H1 (cell line): ENCODE measurements at regions not wholly inside any gene's neighbourhood (a gene's known extent, or its start where the extent isn't known, plus 50 kb on each side); places are given as distances from the start of the nearest gene placed in this dataset.

Experiments used
- CTCF ChIA-PET: fragments of 300-600 bp; sonication (Branson Sonifier 250); formaldehyde crosslinking; loops from one replicate; lab custom pipeline; 2021; ENCODE audit not compliant: partially characterized antibody; lab: Charles Lee
- POLR2A ChIA-PET: fragments of 300-600 bp; sonication (Branson Sonifier 250); formaldehyde crosslinking; loops from one replicate; lab custom pipeline; 2021; ENCODE audit warnings: inconsistent platforms; ENCODE audit not compliant: partially characterized antibody; lab: Charles Lee
- DNase-seq, 2 experiments: peaks; one replicate each; pipeline versions ENCODE4 v3.0.0 to v3.0.0-alpha.2; 2010 to 2022; ENCODE audit warnings: low spot score in 2 of 2, low read depth in 1 of 2, mixed read lengths in 1 of 2
- FAIRE-seq: peaks from 2 replicates; lab custom pipeline; 2011; peaks lifted over from hg19 to GRCh38; lab: Jason Lieb, UNC
- H2AFZ ChIP-seq: 2 replicates; pipeline ENCODE4 v1.8.1; 2012; ENCODE audit warnings: low read length, inconsistent platforms
- H2AK5ac ChIP-seq: 2 replicates; pipeline ENCODE4 v1.6.1; 2013; ENCODE audit warnings: low read depth, low read length
- H2BK120ac ChIP-seq: replicated peaks from 2 replicates; pipeline ENCODE3; 2013; ENCODE audit warnings: low read depth, low read length, inconsistent platforms
- H2BK12ac ChIP-seq: 2 replicates; pipeline ENCODE4 v1.6.1; 2013; ENCODE audit warnings: low read depth, low read length
- H2BK15ac ChIP-seq: 2 replicates; pipeline ENCODE4 v1.6.1; 2013; ENCODE audit warnings: low read length
- H2BK20ac ChIP-seq: 2 replicates; pipeline ENCODE4 v1.6.1; 2013; ENCODE audit warnings: low read length
- H2BK5ac ChIP-seq: 2 replicates; pipeline ENCODE4 v1.6.1; 2013; ENCODE audit warnings: low read depth, low read length
- H3K14ac ChIP-seq: 2 replicates; pipeline ENCODE4 v1.6.1; 2013; ENCODE audit warnings: inconsistent platforms; ENCODE audit not compliant: insufficient read length
- H3K18ac ChIP-seq: 2 replicates; pipeline ENCODE4 v1.6.1; 2013; ENCODE audit warnings: low read length; ENCODE audit errors: extremely low read depth
- H3K23ac ChIP-seq: 2 replicates; pipeline ENCODE4 v1.6.1; 2013; ENCODE audit warnings: inconsistent platforms; ENCODE audit not compliant: insufficient read length
- H3K23me2 ChIP-seq: 2 replicates; pipeline ENCODE4 v1.6.1; 2013; ENCODE audit warnings: low read depth, low read length
- H3K27ac ChIP-seq: 2 replicates; pipeline ENCODE4 v1.6.1; 2011; ENCODE audit warnings: low read depth, low read length, inconsistent platforms
- H3K27me3 ChIP-seq, 4 experiments: replicated peaks in 1 of 4; 1 replicate in 1 of 4; 2 replicates in 3 of 4; pipeline versions ENCODE4 v1.6.1 to v1.8.1; 2011 to 2013; ENCODE audit warnings: low read length in 3 of 4, mild to moderate bottlenecking in 3 of 4, inconsistent platforms in 2 of 4, mixed read lengths in 2 of 4, moderate library complexity in 1 of 4; ENCODE audit not compliant: control insufficient read depth in 3 of 4, insufficient read depth in 3 of 4; ENCODE audit errors: extremely low read depth in 1 of 4
- H3K36me3 ChIP-seq, 4 experiments: 2 replicates each; pipeline versions ENCODE4 v1.6.1 to v1.8.1; 2011 to 2013; ENCODE audit warnings: mild to moderate bottlenecking in 4 of 4, low read length in 3 of 4, moderate library complexity in 2 of 4, control low read depth in 1 of 4, inconsistent platforms in 1 of 4; ENCODE audit not compliant: insufficient read depth in 4 of 4, control insufficient read depth in 2 of 4
- H3K4ac ChIP-seq: replicated peaks from 2 replicates; pipeline ENCODE3; 2013; ENCODE audit warnings: low read length, low read depth, mixed read lengths, inconsistent platforms; ENCODE audit not compliant: insufficient read length
- H3K4me1 ChIP-seq, 4 experiments: replicated peaks in 1 of 4; 1 replicate in 1 of 4; 2 replicates in 3 of 4; pipeline versions ENCODE4 v1.6.1 to v1.8.1; 2011 to 2013; ENCODE audit warnings: low read length in 3 of 4, inconsistent platforms in 2 of 4, mixed read lengths in 1 of 4; ENCODE audit not compliant: insufficient read depth in 4 of 4, control insufficient read depth in 3 of 4
- H3K4me2 ChIP-seq, 2 experiments: 2 replicates each; pipeline versions ENCODE4 v1.6.1 to v1.8.1; 2011 to 2013; ENCODE audit warnings: low read depth in 2 of 2, low read length in 2 of 2, control low read depth in 1 of 2, inconsistent platforms in 1 of 2, mild to moderate bottlenecking in 1 of 2; ENCODE audit not compliant: insufficient read depth in 1 of 2
- H3K4me3 ChIP-seq, 4 experiments: fragments of 200-600, 300-600 bp in 1 of 4; sonication (generic), shearing (Covaris generic), sonication (Bioruptor Twin) in 1 of 4; 2 replicates each; pipeline versions ENCODE4 v1.5.1 to v1.8.1; 2011 to 2016; ENCODE audit warnings: low read length in 4 of 4, low read depth in 3 of 4, control low read depth in 2 of 4, inconsistent platforms in 2 of 4, mild to moderate bottlenecking in 2 of 4, mixed read lengths in 1 of 4, moderate library complexity in 1 of 4; ENCODE audit not compliant: insufficient read depth in 2 of 4; ENCODE audit errors: extremely low read depth in 1 of 4
- H3K56ac ChIP-seq: replicated peaks from 2 replicates; pipeline ENCODE3; 2013; ENCODE audit warnings: low read depth, mild to moderate bottlenecking, mixed read lengths, low read length, inconsistent platforms; ENCODE audit not compliant: insufficient read length
- H3K79me1 ChIP-seq: 2 replicates; pipeline ENCODE4 v1.6.1; 2013; ENCODE audit warnings: low read depth, low read length, control low read depth
- H3K79me2 ChIP-seq, 2 experiments: 2 replicates each; pipeline versions ENCODE4 v1.6.1 to v1.8.1; 2012 to 2013; ENCODE audit warnings: low read length in 2 of 2, mild to moderate bottlenecking in 2 of 2, inconsistent platforms in 1 of 2; ENCODE audit not compliant: insufficient read depth in 2 of 2, control insufficient read depth in 1 of 2
- H3K9ac ChIP-seq, 4 experiments: replicated peaks in 1 of 4; 1 replicate in 1 of 4; 2 replicates in 3 of 4; pipeline versions ENCODE4 v1.6.1 to v1.8.1; 2011 to 2013; ENCODE audit warnings: low read depth in 3 of 4, low read length in 3 of 4, control low read depth in 2 of 4, mild to moderate bottlenecking in 2 of 4, moderate library complexity in 2 of 4, inconsistent platforms in 1 of 4; ENCODE audit errors: extremely low read depth in 1 of 4
- H3K9me3 ChIP-seq, 2 experiments: 2 replicates each; pipeline versions ENCODE4 v1.6.1 to v1.8.1; 2012 to 2013; ENCODE audit warnings: mild to moderate bottlenecking in 2 of 2, moderate library complexity in 2 of 2, control low read depth in 1 of 2, inconsistent platforms in 1 of 2, low read depth in 1 of 2, low read length in 1 of 2, mixed read lengths in 1 of 2; ENCODE audit not compliant: insufficient read depth in 2 of 2
- H4K20me1 ChIP-seq, 2 experiments: replicated peaks in 1 of 2; 2 replicates each; pipeline versions ENCODE3 to v1.8.1; 2011 to 2013; ENCODE audit warnings: inconsistent platforms in 2 of 2, low read length in 2 of 2, mild to moderate bottlenecking in 1 of 2; ENCODE audit not compliant: insufficient read depth in 2 of 2, control insufficient read depth in 1 of 2
- H4K5ac ChIP-seq: 2 replicates; pipeline ENCODE4 v1.6.1; 2013; ENCODE audit warnings: low read length, low read depth, mixed read lengths, inconsistent platforms; ENCODE audit not compliant: insufficient read length
- H4K8ac ChIP-seq: 2 replicates; pipeline ENCODE4 v1.8.0; 2013; ENCODE audit warnings: mild to moderate bottlenecking, moderate library complexity, low read length, inconsistent platforms; ENCODE audit not compliant: insufficient read depth; ENCODE audit errors: extremely low read depth
- H4K91ac ChIP-seq: replicated peaks from 2 replicates; pipeline ENCODE3; 2013; ENCODE audit warnings: low read length, mixed read lengths, inconsistent platforms; ENCODE audit not compliant: insufficient read length
- HDAC6 ChIP-seq: IDR thresholded peaks from one replicate; pipeline ENCODE4 v1.7.1; 2012; ENCODE audit warnings: low read depth, mild to moderate bottlenecking, inconsistent platforms, low read length, moderate library complexity
- RAD21 ChIP-seq, 2 experiments: IDR thresholded peaks in 1 of 2; conservative IDR thresholded peaks in 1 of 2; 2 replicates each; pipeline ENCODE4 v1.6.1; 2011; ENCODE audit warnings: low read depth in 2 of 2, low read length in 2 of 2, improper control_type of control experiment in 1 of 2, inconsistent platforms in 1 of 2, mild to moderate bottlenecking in 1 of 2, moderate library complexity in 1 of 2
- RBBP5 ChIP-seq: IDR thresholded peaks from 2 replicates; pipeline ENCODE4 v1.7.1; 2012; ENCODE audit warnings: low read depth, mild to moderate bottlenecking, inconsistent platforms, low read length, moderate library complexity, borderline replicate concordance
- SIRT6 ChIP-seq: IDR thresholded peaks from one replicate; pipeline ENCODE4 v1.7.1; 2012; ENCODE audit warnings: low read length, inconsistent platforms
- WGBS, 2 experiments: shearing (Covaris generic) in 1 of 2; methylation state at CpG; one replicate each; pipeline versions ENCODE4 v1.1.6 to v1.1.7; 2013 to 2015; ENCODE audit warnings: low lambda C conversion rate in 2 of 2, mixed read lengths in 2 of 2, inconsistent platforms in 1 of 2, low coverage in 1 of 2, missing lambda C conversion rate in 1 of 2; ENCODE audit not compliant: insufficient replicate concordance in 2 of 2, insufficient coverage in 1 of 2, insufficient read length in 1 of 2; ENCODE audit errors: extremely low coverage in 1 of 2, missing lambda C conversion rate in 1 of 2; 5-methylcytosine and 5-hydroxymethylcytosine counted together
- TF ChIP-seq, protein P1 (sequence below), 3 experiments: IDR thresholded peaks; 1 replicate in 2 of 3; 2 replicates in 1 of 3; pipeline versions ENCODE4 v1.5.1 to v1.6.1; 2011; ENCODE audit warnings: low read length in 3 of 3, mild to moderate bottlenecking in 3 of 3, inconsistent platforms in 2 of 3, low read depth in 1 of 3, moderate library complexity in 1 of 3; ENCODE audit not compliant: insufficient read depth in 1 of 3; ENCODE audit errors: control extremely low read depth in 1 of 3
- TF ChIP-seq, protein P2 (sequence below): IDR thresholded peaks from 2 replicates; pipeline ENCODE4 v1.6.1; 2011; ENCODE audit warnings: low read depth, mild to moderate bottlenecking, low read length; ENCODE audit not compliant: insufficient read depth

- Histone ChIP-seq H3K4ac (no peak overlapping the region), H3K79me1 (no peaks in the 10 kb centered on the region), H3K4me3 (no peak overlapping the region), H3K9ac (no peak overlapping the region; a peak in 1 of 7 replicates), H2AFZ (peak overlapping the region; percentile 97), H3K18ac (no peak overlapping the region), H3K56ac (no peak overlapping the region), H3K23ac (no peak overlapping the region), H3K27ac (no peak overlapping the region), H3K27me3 (no peaks in the 10 kb centered on the region), H2BK5ac (no peak overlapping the region), H3K4me1 (no peaks in the 10 kb centered on the region), H2BK20ac (no peak overlapping the region), H3K23me2 (no peaks in the 10 kb centered on the region), H2BK12ac (no peak overlapping the region), H3K14ac (no peak overlapping the region), H3K9me3 (no peaks in the 10 kb centered on the region), H2BK120ac (no peak overlapping the region), H3K79me2 (no peaks in the 10 kb centered on the region), H3K36me3 (no peaks in the 10 kb centered on the region), H4K5ac (no peak overlapping the region), H4K91ac (no peak overlapping the region), H2BK15ac (no peak overlapping the region), H4K20me1 (no peaks in the 10 kb centered on the region), H2AK5ac (no peak overlapping the region), H3K4me2 (no peak overlapping the region), H4K8ac (no peak overlapping the region)
- POLR2A ChIA-PET, result no interaction called here
- FAIRE-seq, result peak; percentile 71
- TF ChIP-seq, protein P1, sequence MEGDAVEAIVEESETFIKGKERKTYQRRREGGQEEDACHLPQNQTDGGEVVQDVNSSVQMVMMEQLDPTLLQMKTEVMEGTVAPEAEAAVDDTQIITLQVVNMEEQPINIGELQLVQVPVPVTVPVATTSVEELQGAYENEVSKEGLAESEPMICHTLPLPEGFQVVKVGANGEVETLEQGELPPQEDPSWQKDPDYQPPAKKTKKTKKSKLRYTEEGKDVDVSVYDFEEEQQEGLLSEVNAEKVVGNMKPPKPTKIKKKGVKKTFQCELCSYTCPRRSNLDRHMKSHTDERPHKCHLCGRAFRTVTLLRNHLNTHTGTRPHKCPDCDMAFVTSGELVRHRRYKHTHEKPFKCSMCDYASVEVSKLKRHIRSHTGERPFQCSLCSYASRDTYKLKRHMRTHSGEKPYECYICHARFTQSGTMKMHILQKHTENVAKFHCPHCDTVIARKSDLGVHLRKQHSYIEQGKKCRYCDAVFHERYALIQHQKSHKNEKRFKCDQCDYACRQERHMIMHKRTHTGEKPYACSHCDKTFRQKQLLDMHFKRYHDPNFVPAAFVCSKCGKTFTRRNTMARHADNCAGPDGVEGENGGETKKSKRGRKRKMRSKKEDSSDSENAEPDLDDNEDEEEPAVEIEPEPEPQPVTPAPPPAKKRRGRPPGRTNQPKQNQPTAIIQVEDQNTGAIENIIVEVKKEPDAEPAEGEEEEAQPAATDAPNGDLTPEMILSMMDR (IDR thresholded peaks at IDR 0.05; ENCODE audit: control extremely low read depth in 1 of 3, insufficient read depth in 1 of 3, low read depth in 1 of 3, low read length in 3 of 3), result peak; percentile 47 to 72 (median 56)
- TF ChIP-seq HDAC6 (no peak), RAD21 (IDR thresholded peaks at IDR 0.05 in 1 of 2, conservative IDR thresholded peaks at IDR 0.05 in 1 of 2; ENCODE audit: low read depth in 2 of 2, low read length in 2 of 2) (peak; percentile 53 to 64), SIRT6 (no peak), RBBP5 (no peak)
- TF ChIP-seq, protein P2, sequence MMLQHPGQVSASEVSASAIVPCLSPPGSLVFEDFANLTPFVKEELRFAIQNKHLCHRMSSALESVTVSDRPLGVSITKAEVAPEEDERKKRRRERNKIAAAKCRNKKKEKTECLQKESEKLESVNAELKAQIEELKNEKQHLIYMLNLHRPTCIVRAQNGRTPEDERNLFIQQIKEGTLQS, result no peak
- CTCF ChIA-PET, result interaction anchor here (0.7 to 2.5 kb wide), 13 partner anchors 8 to 205 kb away, joined by 3 to 9 read pairs (median 3); no protein-coding TSS in a partner anchor
- WGBS, 2 experiments, result 82% methylated on average over 3 of the region's 3 CpGs; no CpG with 5 or more reads in 1 of the 2 experiments
- peak; percentile 10 to 66 for DNase-seq
Measured at GRCh38 chr3:154684021-154684420, 254.0 kb upstream of the GPR149 start.
